GM18861 (cell line): ENCODE measurements at regions not wholly inside any gene's neighbourhood (a gene's known extent, or its start where the extent isn't known, plus 50 kb on each side); places are given as distances from the start of the nearest gene placed in this dataset.
A peak's percentile ranks its signal among the peaks of the same experiment; 100 is the strongest.
"Not testable (repeated sequence)": the region's sequence is repeated elsewhere in the genome, so short reads cannot be mapped to it uniquely, and the experiment has no call there.

Source experiments
- ATAC-seq: cut with Tn5 transposase; IDR thresholded peaks from one replicate; pipeline ENCODE4 v1.9.1; 2021; ENCODE audit not compliant: unreplicated experiment

DNA sequence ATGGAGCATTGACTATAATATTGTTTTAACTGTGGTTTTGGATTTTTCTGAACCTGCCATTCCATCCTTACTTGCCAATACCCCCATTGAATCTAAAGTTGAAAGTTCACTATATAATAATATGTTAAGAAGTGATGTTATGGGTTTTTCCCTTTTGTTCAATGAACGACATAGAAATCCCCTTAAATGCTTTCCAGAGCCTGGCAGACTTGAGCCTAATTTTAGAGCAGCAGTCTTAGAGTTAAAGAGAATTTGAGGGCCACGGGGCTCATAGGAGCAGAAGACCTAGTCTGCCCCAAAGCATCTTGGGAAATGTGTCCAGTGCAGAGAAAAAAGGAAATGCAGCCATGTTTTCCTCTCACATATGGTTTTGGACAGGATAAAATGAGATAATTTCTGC lies 146.1 kb upstream of the SLC44A1 start:
- ATAC-seq: no peak

GRCh38 chr9:105103776-105104175 lies 140.7 kb upstream of the SLC44A1 start:
- no peak for ATAC-seq

DNA sequence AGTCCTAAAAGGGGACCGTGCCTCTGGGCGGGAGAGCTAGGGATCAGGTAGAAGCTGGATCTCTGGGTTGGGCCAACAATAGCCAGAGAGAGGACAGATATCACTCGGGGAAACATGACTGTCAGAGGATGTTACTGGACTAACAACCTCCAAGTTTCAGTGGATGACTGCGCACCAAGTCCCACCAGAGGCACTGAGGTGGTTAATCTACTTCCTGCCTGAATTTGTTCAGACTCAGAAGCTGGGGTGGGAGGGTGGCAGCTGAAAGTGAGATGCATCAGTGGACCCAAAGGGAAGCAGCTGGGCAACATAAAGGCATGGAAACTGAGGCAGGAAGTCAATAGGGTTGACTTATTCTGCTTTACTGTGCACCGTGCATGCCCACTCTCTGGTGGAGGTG lies 130.1 kb upstream of the SLC44A1 start:
- peak; percentile 77 for ATAC-seq

DNA sequence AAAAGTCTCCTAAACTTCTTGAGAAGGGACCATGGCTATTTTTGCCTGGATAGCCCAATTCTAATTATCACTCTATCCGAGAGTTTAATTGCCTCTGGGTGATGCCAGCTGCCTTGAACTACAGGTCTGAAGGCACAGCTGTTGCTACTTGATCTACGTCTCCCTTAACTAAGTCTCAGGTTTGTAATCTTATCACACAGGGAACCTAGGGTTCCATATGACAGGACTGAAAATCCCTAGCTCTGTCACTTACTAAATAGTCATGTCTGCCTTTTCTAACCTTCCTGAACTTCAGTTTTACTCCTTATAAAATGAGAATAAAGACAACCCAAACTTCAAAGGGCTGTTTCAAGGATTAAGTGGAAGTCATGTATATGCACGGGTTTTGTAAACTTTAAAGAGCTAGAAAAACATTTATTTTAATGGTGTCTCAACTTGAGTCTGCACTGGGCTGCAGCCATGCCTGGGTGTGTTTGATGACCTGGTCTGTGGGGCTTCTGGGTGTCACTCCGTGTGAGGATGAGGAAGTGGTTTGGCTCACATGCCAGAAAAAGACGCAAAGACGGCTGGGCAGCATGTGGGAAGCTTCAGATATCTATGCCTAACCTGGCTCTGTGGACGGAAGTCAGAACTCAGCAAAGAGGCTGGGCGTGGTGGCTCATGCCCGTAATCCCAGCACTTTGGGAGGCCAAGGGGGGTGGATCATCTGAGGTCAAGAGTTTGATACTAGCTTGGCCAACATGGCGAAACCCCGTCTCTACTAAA lies 129.3 kb upstream of the SLC44A1 start:
- peak; percentile 79 for ATAC-seq

DNA sequence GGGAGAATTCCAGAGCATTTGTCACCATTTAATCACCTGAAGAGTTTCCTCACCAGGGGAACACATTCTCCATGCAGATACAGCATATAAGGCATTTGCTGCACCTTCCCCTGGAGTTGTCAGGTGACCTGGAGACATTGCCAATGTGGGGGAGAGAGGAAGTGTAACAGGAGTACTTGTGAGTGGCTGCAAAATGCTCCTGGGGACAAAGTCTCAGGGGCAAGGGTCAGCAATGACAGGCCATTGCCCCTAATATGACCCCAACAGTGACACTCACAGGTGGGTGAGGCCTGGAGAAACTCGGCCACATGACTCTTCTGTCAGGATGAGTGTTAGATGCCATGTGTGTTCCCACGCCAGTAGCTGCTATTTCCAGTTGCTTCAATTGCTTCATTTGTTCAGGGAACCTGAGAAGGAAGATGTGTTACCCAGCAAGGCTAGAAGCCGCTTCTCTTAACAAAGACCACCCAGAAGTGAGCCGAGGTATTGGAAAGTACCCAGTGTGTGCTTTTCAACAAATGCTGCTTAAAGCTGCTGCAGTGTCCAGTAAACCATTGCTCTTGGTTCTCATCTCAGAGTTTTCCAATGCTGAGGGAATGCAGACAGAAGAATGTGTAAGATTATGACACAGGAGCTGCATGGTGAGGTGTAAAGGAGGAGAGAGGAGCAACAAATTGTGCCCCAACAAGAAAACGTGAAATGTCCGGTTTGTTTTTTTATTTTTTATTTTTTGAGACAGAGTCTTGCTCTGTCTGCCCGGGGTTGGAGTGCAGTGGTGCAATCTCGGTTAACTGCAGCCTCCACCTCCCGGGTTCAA lies 128.2 kb upstream of the SLC44A1 start:
- ATAC-seq: no peak

DNA sequence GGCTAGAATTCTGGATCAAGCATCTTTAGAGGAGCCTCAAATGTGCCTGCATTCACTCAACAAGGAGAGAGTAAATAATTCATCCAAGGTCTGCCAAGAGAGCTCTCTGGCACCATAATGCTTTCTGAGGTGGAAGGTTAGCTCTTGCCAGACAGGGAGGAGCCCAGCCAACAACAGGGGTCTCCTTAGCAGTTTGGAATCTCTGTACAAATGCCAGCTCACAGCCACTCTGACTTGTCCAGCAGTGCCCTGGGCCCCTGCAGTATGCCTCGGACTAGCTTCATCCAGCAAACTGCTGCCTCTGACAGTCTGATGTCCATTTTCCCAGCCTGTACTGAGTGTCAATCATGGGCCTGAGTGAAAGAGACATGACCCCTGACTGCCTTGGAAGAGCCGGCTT lies 127.2 kb upstream of the SLC44A1 start:
- no peak for ATAC-seq

GRCh38 chr9:105118636-105119035 lies 125.8 kb upstream of the SLC44A1 start:
- no peak for ATAC-seq

DNA sequence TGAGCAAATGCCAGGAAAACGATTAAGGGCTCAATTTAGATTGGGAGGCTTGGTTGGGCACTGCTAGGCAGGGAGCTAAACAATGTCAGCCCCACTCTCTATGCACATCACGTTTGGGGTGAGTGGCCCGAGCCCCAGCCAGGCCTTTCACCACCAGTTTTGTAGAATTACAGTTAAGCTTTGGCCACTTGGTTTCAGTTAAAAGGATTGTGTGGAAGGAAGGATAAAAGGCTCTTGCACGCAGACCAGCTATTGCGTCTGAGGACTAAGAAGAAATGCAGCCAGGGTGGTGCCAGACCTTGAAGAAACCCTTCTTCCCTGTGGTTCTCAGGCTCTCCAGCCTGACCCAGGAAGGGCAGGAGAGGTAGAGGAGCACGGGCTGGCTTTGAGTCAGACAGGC lies 125.3 kb upstream of the SLC44A1 start:
- ATAC-seq: no peak

GRCh38 chr9:105121861-105122430 lies 122.5 kb upstream of the SLC44A1 start:
- no peak for ATAC-seq

- ATAC-seq: not testable (repeated sequence)
Measured at GRCh38 chr9:105124598-105124997, 119.9 kb upstream of the SLC44A1 start.

- ATAC-seq: no peak
Measured at GRCh38 chr9:105126226-105126625, 118.2 kb upstream of the SLC44A1 start.

GRCh38 chr9:105127863-105128220 lies 116.6 kb upstream of the SLC44A1 start:
- ATAC-seq: peak; percentile 99

GRCh38 chr9:105128908-105129600 lies 115.4 kb upstream of the SLC44A1 start:
- no peak for ATAC-seq

DNA sequence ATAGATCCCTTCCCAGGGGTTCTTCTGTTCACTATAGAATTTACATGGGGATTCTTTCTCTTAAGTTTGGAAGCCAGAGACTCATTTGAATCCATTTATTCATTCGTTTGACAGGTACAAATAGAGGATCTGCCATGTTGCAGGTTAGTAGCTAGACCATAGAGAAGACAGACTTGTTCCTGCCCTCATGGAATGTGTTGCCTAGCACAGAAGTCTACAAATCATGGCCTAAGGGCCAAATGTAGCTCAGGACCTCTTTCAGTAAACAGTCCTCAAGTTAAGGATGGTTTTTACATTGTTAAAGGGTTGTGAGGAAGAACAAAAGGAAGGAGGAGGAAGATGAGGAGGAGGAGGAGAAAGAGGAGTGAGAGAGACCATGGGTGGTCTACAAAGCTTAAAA lies 114.7 kb upstream of the SLC44A1 start:
- no peak for ATAC-seq

DNA sequence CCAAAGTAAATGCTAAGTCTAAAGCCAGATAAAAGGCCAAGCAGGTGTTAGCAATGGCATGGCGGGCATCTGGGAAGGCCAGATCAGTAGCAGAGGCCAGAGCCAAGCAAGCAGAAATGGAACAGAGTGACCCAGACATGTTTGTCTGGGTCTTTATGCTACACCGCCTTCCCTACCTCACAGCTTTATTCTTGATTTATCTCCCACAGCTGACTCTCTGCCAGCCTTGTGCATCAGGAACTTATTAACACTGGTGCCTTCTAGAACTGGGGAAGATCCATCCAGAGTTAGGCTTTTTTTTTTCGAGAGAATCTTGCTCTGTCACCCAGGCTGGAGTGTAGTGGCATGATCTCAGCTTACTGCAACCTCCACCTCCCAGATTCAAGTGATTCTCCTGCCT lies 112.5 kb upstream of the SLC44A1 start:
- ATAC-seq: no peak

GRCh38 chr9:105132606-105133005 lies 111.8 kb upstream of the SLC44A1 start:
- ATAC-seq: no peak

- ATAC-seq: no peak
Measured at GRCh38 chr9:105138306-105138801, 106.1 kb upstream of the SLC44A1 start.

DNA sequence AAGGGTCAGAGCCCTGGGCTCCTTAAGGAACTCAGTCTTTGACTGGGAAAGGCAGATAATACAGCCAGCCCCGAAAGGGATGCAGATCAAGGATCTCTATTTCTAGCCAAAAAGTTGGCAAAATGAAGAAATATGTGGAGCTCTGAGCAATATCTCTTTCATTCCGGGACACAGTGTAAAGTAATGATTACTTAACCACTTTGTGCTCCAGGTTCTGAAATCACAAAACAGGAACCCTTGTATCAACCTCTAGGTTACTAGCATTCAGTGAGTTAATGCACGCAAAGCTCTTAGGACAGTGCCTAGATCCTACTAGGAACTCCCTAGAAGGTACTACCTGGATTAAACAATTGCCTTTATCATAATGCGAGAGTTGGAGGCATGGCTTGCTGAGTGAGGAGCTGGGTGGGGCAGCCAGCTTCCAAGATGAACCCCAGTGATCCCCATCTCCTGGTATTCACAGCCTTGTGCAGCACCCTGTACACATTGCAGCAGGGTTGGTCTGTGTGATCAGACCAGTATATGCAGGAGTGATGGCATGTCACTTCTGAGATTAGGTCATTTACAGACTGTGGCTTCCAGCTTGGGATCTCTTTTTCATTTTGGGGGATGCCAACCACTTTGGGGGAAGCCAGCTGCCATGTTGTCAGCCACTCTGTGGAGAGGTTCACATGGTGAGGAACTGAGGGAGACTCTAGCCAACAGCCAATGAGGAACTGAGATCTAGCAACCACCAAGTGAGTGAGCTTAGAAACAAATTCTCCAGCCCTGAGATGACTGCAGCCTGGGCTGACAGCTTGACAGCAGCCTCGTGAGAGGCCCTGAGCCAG lies 103.1 kb upstream of the SLC44A1 start:
- ATAC-seq: peak; percentile 81

DNA sequence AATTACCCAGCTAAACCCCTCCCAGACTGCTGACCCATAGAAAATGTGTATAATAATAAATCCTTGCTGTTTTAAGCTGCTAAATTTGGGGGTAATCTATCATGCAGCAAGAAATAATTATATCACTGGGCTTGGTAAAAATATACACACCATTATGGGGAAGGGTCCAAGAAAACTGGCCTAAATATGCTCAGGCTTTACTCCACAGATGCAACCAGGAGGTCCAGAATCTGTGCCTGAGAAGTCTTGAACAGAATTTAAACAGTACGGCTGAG lies 102.5 kb upstream of the SLC44A1 start:
- no peak for ATAC-seq

GRCh38 chr9:105142406-105143135 lies 101.9 kb upstream of the SLC44A1 start:
- no peak for ATAC-seq
